ENCODE measurements at regions not wholly inside any gene's neighbourhood (a gene's known extent, or its start where the extent isn't known, plus 50 kb on each side); places are given as distances from the start of the nearest gene placed in this dataset.
A peak's percentile ranks its signal among the peaks of the same experiment; 100 is the strongest.
"Not testable (repeated sequence)": the region's sequence is repeated elsewhere in the genome, so short reads cannot be mapped to it uniquely, and the experiment has no call there.

DNA sequence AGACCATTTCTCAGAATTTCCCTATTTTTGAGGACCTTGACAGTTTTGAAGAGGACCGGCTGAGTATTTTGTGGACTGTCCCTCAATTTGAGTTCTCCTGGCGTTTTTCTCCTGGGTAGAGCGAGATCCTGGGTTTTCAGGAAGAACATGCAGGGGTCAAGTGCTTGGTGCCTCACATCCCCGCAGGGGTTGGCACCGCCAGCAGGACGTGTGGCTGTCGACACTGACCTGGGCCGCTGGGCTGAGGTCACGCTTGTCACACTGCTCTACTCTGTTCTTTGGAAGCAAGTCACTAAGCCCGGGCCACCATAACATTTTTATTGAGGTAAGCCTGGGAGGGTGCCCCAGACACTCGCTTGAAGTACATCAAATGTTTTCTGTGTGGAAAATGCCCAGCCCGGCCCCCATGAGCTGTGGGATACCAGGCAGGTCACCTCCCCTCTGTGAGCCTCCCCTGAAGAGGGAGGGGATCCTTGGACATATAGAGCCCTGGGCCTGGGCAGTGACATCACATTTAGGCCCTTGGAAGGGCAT lies 112.0 kb downstream of the NPIPB11 start:
- DNase-seq, result peak; percentile 22

DNA sequence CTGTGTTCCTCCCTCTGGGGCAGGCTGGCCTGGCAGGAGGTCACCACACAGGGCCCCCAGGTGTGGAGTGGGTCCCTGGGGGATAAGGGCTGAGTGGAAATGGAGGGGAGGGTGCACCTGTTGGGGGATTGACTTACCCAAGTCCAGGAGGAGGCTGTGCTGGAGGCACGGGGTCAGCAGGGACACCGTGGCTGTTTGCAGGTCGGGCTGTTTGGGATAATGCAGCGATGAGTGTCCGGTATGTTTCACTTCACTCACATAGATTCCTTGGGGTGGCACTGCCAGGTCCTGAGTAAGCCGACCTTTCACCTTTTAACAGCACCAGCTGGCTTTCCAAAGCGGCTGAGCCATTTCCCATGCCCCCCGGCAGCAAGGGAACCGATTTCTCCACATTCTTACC lies 113.0 kb downstream of the NPIPB11 start:
- peak; percentile 37 for DNase-seq

DNA sequence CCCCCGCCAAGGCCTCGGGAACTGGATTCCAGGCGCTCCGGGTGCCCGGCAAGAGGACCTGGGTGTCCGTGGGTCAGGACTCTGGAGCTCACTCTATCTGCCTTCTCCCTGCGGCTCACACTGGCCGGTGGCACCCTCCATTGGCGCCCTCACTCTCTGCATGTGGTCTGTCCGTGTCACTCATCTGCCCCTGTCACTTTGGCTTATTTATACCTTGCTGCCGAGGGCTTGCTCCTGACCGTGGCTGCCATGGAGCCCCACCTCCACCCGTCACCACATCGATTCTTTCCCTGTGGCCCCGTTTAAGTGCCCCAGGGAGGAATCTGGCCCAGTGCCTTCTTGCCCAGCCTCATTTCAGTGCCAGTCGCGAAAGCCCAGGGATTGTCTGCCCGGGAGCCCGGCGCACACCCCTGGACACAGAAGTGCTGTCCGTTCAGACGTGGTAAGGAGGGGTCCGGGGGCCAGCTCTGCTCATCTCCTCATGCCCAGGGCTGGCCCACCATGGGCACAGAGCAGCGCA lies 113.5 kb downstream of the NPIPB11 start:
- DNase-seq, result peak; percentile 24

GRCh38 chr16:29291329-29292271 lies 114.9 kb downstream of the NPIPB11 start:
- DNase-seq, result peak; percentile 32

- DNase-seq, result peak; percentile 84
Observed at GRCh38 chr16:29290631-29291247, 115.8 kb downstream of the NPIPB11 start.

DNA sequence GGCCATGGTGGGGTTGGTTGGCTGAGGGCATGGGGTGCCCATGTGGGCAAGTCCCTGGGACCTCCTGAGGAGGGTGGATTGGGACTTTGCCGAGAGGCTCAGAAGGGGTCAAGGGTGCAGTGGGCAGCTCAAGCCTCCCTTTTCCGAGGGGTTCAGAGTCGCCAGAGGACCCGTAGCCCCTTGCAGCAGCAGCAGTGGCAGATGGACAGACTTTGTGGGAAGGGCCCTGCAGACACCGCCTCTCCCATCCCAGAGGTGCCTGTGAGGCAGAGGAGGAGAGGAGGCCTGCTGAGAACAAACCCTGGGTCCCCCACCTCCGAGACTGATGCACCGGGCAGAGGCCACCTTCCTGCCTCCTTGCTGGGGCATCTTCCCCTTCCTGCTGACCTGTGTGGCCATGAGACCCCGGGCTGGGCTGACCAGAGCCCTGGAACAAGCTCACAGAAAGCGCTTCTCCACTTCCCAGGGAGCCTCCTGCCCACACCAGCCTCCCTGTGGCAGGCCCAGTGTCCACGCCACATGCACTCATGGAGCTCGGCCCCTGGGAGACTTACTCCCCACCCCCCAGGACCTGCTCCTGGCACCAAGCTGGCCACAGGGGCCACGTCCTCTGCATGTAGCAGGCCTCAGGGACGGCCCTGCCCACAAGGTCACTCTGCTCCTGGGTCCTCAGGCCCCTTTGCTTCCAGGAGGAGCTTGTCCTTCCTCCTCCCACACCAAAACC lies 116.8 kb downstream of the NPIPB11 start:
- DNase-seq, result peak; percentile 37

GRCh38 chr16:29288711-29289474 lies 117.6 kb downstream of the NPIPB11 start:
- DNase-seq, result peak; percentile 50

GRCh38 chr16:29287871-29288535 lies 118.5 kb downstream of the NPIPB11 start:
- DNase-seq, result peak; percentile 44

DNA sequence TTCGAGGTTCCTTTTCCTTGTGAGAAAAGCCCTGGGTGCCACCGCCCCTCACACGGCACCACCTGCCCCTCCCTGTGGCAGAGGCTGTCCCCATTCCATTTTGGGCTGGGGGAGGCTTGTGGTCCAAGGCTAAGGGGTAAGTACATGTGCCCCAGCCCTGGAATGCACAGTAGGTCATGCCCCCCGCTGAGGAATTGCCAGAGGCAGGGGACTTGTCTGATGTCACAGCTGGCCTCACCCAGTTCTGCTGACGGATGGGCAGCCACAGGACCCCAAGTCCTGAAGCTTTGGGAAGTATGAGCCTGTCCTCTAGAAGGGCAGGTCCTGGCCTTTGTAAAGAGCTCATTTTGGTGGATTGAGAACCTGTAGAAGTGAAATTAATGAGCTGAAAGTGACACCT lies 119.3 kb downstream of the NPIPB11 start:
- peak; percentile 25 for DNase-seq

DNA sequence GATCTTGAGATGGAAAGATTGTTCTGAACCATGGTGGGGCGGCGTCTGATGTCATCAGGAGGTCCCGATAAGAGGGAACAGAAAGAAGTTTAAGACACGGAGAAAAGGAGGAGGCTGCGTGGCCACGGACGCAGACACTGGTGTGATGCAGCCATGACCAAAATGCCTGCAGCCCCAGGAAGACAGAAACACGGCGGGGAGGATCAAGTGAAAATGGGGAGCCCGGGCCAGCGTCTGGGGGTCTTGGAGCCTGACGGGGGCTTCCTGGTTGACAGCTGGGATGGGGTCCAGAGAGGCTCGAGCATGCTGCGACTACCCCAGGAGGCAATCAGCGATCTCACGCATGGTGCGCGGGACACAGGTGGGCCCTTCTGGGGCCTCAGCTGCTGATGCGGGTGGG lies 119.7 kb downstream of the NPIPB11 start:
- DNase-seq, result peak; percentile 17

DNA sequence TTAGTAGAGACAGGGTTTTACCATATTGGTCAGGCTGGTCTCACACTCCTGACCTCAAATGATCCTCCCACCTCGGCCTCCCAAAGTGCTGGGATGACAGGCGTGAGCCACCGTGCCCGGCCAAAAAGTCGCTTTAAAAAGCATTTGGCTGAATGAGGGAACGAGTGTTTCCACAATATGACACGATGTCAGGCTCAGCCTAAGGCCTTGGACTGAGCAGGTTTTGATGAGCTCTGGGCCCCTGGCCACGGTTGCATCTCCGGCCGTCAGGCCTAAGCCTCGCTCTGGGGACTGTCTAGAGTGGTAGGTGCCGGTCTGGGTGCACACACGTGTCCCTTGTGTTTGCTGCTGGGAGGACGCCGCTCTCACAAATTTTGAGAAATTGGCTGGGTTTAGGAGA lies 120.3 kb downstream of the NPIPB11 start:
- DNase-seq, result peak; percentile 7

- DNase-seq, result peak; percentile 56
Observed at GRCh38 chr16:29285151-29285885, 121.2 kb downstream of the NPIPB11 start.

DNA sequence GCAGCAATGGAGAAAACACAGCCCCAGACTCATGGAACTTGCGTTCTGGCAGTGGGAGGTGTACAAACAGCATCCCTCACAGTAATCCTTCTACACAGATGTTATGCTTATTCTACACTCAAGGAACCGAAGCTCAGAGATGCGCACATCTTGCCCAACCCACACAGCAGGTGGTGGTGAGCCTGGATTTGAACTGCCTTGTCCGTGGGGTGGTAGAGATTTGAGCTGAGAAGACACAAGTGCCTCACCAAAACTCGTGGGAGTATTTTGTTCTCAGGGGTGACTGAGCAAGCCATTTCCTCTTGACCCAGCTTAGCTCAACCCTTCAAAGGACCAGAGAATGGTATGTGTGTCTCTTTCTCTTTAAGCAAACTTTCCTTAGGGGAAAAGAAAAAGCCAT lies 121.8 kb downstream of the NPIPB11 start:
- DNase-seq, result not testable (repeated sequence)

- DNase-seq, result not testable (repeated sequence)
Observed at GRCh38 chr16:29284159-29284558, 122.4 kb downstream of the NPIPB11 start.

GRCh38 chr16:29278097-29278871 lies 128.2 kb downstream of the NPIPB11 start:
- DNase-seq, result not testable (repeated sequence)

GRCh38 chr16:29276446-29276845 lies 130.1 kb downstream of the NPIPB11 start:
- DNase-seq, result not testable (repeated sequence)

GRCh38 chr16:29274055-29275035 lies 132.2 kb downstream of the NPIPB11 start:
- not testable (repeated sequence) for DNase-seq

DNA sequence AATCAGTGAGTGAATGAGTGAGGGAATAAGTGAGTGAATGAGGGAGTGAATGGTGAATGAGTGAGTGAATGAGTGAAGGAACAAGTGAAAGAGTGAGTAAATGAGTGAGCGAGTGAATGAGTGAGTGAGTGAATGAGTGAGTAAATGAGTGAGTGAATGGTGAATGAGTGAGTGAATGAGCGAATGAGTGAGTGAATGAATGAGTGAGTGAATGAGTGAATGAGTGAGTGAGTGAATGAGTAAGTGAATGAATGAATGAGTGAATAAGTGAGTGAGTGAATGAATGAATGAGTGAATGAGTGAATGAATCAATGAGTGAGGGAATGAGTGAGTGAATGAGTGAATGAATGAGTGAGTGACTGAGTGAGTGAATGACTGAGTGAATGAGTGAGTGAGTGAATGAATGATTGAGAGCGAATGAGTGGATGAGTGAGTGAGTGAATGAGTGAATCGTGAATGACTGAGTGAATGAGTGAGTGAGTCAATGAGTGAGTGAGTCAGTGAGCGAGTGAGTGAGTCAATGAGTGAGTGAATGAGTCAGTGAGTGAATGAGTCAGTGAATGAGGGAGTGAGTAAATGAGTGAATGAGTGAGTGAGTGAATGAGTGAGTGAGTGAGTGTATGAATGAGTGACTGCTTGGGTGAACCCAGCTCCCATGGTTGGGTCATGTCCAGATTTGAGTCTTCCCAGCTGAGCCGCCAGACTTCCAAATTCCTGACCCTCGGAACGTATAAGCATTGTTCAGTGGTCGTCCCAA lies 133.0 kb downstream of the NPIPB11 start:
- DNase-seq, result not testable (repeated sequence)
